ENCODE measurements at regions not wholly inside any gene's neighbourhood (a gene's known extent, or its start where the extent isn't known, plus 50 kb on each side); places are given as distances from the start of the nearest gene placed in this dataset.
"Not testable (repeated sequence)": the region's sequence is repeated elsewhere in the genome, so short reads cannot be mapped to it uniquely, and the experiment has no call there.

DNA sequence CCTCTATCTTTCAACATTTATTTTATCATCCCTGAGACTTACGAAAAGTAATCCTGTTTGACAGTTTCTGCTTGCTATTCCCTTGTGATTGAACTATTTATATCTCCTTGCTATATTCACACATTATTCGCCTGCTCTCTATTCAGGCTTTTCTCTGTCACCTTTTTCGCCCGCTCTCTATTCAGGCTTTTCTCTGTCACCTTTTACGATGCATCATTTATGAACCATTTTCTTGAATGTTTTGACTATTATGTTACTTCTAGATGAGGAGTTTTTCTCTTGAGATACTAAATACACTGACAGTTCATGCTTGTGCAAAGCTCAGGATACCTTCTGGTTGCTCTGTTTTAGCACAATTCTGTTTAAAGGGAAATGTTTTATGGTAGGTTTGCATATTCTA, 143.3 kb upstream of the VSTM2A start:
- H3K36me3 Mint-ChIP-seq = no peaks in the 10 kb centered on the region
- no peaks in the 10 kb centered on the region for H3K4me1 Mint-ChIP-seq
- no peak for DNase-seq
- no peak overlapping the region for H3K4me3 Mint-ChIP-seq
- peaks cover 9 to 11% of the 10 kb centered on the region in 2 donors for H3K9me3 Mint-ChIP-seq
- no peak overlapping the region for H3K27ac Mint-ChIP-seq
- ATAC-seq (replicated peaks) = no peak
- no peaks in the 10 kb centered on the region for H3K27me3 Mint-ChIP-seq

DNA sequence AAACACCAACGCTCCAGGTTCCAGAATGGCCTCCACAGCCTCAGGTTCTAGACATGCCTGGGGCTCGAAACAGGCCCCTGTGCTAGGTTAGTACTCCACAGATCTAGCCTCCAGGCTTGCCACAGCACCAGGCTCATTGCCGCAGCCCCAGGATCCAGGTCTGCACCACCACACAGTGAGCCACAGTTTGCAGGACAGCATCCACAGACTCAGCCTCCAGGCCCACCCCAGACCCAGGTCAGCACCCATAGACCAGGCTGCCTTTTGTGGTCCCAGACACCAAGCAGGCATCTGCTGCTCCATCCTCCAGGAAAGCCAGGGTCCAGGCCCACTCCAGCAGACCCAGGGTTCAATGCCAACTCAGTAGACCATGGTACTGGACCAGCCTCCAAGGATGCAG, 132.3 kb upstream of the VSTM2A start:
- ATAC-seq (replicated peaks) (no peak), DNase-seq (no peak)
- Mint-ChIP-seq H3K9me3 (peaks cover 18 to 19% of the 10 kb centered on the region in 2 donors), H3K36me3 (no peaks in the 10 kb centered on the region), H3K27ac (no peak overlapping the region), H3K4me3 (no peak overlapping the region), H3K4me1 (no peaks in the 10 kb centered on the region), H3K27me3 (no peaks in the 10 kb centered on the region)

DNA sequence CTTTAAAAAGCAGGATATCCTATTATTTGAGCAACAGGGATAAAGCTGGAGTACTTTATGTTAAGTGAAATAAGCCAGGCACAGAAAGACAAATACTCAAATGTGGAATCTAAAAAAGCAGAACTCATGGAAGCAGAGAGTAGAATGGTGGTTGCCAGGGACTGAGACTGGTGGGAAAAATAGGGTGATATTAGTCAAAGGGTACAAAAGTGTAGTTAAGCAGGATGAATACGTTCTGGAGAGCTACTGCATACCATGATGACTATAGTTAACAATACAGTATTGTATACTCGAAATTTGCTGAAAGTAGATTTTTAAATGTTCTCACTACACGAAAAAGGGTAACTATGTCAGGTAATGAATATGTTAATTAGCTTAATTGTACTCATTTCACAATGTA, 125.5 kb upstream of the VSTM2A start:
- Mint-ChIP-seq H3K27ac (no peak overlapping the region), H3K36me3 (no peaks in the 10 kb centered on the region), H3K27me3 (no peaks in the 10 kb centered on the region), H3K4me3 (no peak overlapping the region), H3K4me1 (no peaks in the 10 kb centered on the region), H3K9me3 (peaks cover 15 to 19% of the 10 kb centered on the region in 2 donors)
- no peak for DNase-seq
- no peak for ATAC-seq (replicated peaks)

DNA sequence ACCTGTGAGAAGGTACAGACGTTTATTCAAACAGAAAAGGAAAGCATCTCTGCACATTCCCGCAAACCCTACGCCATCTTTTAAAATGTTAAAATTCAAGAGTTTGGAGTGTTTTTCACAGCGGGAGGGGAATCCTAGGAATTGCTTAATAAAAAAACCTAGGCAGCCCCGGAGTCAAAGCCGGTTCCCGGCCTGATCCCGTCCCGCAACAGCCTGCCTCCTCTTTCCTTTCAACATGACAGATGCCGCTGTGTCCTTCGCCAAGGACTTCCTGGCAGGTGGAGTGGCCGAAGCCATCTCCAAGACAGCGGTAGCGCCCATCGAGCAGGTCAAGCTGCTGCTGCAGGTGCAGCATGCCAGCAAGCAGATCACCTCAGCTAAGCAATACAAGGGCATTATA, 123.0 kb upstream of the VSTM2A start:
- Mint-ChIP-seq H3K4me1 (no peaks in the 10 kb centered on the region), H3K36me3 (no peaks in the 10 kb centered on the region), H3K27me3 (no peaks in the 10 kb centered on the region), H3K27ac (no peak overlapping the region), H3K4me3 (no peak overlapping the region), H3K9me3 (peaks cover 9 to 11% of the 10 kb centered on the region in 2 donors)
- no peak for DNase-seq
- ATAC-seq (replicated peaks) = no peak

DNA sequence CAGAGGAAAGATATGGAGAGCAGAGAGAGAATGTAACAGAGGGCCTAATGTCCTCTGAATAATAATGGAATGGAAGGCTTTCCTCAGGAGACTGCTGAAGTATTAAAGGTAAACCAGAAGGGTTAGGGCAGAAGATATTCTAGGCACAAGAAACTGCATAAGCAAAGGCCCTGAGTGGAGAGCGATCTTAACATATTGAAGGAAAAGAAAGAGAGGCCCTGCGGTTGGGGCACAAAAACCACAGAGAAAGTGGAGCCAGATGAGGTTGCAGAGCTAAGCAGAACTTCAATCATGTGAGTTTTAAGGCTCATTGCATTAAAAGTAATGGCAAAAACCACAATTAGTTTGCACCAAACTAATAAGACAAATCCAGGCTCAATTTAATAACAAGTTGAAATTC, 115.8 kb upstream of the VSTM2A start:
- H3K4me3 Mint-ChIP-seq = no peak overlapping the region
- H3K9me3 Mint-ChIP-seq = peaks cover 5 to 11% of the 10 kb centered on the region in 2 donors
- ATAC-seq (replicated peaks) = no peak
- no peak for DNase-seq
- no peaks in the 10 kb centered on the region for H3K36me3 Mint-ChIP-seq
- H3K27ac Mint-ChIP-seq = no peak overlapping the region
- no peaks in the 10 kb centered on the region for H3K4me1 Mint-ChIP-seq
- H3K27me3 Mint-ChIP-seq = no peaks in the 10 kb centered on the region

DNA sequence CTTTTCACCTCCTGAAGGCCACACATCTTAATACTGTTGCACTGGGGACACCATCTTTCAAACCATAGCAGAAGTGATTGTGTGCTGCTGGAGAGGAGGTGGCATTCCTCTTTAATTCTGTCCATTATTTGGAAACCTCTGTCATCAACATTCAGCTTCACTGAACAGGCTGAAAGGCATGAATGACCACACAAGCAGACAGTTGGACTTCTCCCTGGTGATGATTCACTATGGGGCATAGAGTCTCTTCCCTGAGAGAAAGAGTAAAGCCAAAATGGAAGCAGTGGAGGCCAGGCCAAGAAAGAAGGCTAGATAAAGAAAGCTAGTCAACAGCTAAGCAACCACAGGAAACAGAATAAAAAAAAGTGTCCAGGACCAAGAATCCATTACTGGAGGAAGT, 113.1 kb upstream of the VSTM2A start:
- no peak overlapping the region for H3K4me3 Mint-ChIP-seq
- H3K9me3 Mint-ChIP-seq = peaks cover 9 to 11% of the 10 kb centered on the region in 2 donors
- H3K27me3 Mint-ChIP-seq = no peaks in the 10 kb centered on the region
- no peak overlapping the region for H3K27ac Mint-ChIP-seq
- ATAC-seq (replicated peaks) (no peak), DNase-seq (no peak)
- H3K4me1 Mint-ChIP-seq = no peaks in the 10 kb centered on the region
- H3K36me3 Mint-ChIP-seq = no peaks in the 10 kb centered on the region

DNA sequence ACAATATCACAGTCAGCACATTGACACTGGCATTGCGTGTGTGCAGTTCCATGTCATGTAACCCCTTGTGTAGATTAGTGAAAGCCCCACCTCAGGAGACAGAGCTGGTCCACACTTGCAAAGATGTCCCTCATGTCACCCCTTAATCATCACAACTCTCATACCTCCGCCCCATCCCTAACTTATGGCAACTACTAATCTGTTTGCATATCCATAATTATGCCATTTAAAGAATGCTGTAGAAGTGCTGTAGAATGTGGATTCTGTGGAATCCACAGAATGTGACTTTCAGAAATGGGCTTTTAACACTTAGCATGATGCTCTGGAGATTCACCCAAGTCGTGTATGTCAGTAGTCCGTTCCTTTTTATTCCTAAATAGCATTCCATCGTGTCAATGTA, 102.8 kb upstream of the VSTM2A start:
- Mint-ChIP-seq H3K27ac (no peak overlapping the region), H3K4me3 (no peak overlapping the region), H3K27me3 (no peaks in the 10 kb centered on the region), H3K4me1 (no peaks in the 10 kb centered on the region), H3K9me3 (peaks cover 12 to 17% of the 10 kb centered on the region in 2 donors), H3K36me3 (no peaks in the 10 kb centered on the region)
- ATAC-seq (replicated peaks) = no peak
- no peak for DNase-seq

DNA sequence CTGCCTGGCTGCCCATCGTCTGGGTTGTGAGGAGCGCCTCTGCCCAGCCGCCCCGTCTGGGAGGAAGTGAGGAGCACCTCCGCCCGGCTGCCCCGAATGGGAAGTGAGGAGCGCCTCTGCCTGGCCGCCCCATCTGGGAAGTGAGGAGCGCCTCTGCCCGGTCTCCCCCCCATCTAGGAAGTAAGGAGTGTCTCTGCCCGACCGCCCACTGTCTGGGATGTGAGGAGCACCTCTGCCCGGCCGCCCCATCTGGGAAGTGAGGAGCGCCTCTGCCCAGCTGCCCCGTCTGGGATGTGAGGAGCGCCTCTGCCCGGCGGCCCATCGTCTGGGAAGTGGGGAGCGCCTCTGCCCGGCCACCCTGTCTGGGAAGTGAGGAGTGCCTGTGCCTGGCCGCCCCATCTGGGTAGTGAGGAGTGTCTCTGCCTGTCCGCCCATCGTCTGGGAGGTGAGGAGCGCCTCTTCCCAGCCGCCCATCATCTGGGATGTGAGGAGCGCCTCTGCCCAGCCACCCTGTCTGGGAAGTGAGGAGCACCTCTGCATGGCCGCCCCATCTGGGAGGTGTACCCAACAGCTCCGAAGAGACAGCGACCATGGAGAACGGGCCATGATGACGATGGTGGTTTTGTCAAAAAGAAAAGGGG, 98.0 kb upstream of the VSTM2A start:
- not testable (repeated sequence) for H3K9me3 Mint-ChIP-seq, H3K27ac Mint-ChIP-seq, H3K36me3 Mint-ChIP-seq

DNA sequence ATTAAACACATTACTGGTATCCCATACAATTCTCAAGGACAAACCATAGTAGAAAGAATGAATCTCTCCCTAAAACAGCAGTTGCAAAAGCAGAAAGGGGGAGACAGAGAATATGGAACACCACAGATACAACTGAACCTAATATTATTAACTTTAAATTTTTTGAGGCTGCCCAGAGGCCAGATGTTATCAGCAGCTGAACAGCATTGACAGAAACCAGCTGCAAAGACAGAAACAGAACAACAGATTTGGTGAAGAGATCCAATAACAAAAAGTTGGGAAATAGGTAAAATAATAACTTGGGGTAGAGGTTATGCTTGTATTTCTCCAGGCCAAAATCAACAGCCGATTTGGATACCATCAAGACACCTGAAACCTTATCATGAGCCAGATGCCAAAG, 89.0 kb upstream of the VSTM2A start:
- H3K4me3 Mint-ChIP-seq; H3K27me3 Mint-ChIP-seq; ATAC-seq (replicated peaks); DNase-seq; H3K36me3 Mint-ChIP-seq; H3K27ac Mint-ChIP-seq; H3K4me1 Mint-ChIP-seq: not testable (repeated sequence)
- peaks cover 22 to 28% of the 10 kb centered on the region in 2 donors for H3K9me3 Mint-ChIP-seq

More for the DNA sequence above, 98.0 kb upstream of the VSTM2A start:
- not testable (repeated sequence) for ATAC-seq (replicated peaks); H3K4me3 Mint-ChIP-seq; H3K4me1 Mint-ChIP-seq; DNase-seq; H3K27me3 Mint-ChIP-seq

DNA sequence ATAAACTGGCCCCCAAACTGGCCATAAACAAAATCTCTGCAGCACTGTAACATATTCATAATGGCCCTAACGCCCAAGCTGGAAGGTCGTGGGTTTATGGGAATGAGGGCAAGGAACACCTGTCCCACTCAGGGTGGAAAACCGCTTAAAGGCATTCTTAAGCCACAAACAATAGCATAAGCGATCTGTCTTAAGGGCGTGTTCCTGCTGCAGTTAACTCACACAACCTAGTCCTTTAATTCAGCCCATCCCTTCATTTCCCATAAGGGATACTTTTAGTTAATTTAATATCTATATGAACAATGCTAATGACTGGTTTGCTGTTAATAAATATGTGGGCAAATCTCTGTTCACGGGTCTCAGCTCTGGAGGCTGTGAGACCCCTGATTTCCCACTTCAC, 87.5 kb upstream of the VSTM2A start:
- ATAC-seq (replicated peaks); H3K36me3 Mint-ChIP-seq; H3K4me1 Mint-ChIP-seq; H3K27ac Mint-ChIP-seq; H3K4me3 Mint-ChIP-seq; DNase-seq; H3K27me3 Mint-ChIP-seq: not testable (repeated sequence)
- H3K9me3 Mint-ChIP-seq = peaks cover 19 to 30% of the 10 kb centered on the region in 2 donors

DNA sequence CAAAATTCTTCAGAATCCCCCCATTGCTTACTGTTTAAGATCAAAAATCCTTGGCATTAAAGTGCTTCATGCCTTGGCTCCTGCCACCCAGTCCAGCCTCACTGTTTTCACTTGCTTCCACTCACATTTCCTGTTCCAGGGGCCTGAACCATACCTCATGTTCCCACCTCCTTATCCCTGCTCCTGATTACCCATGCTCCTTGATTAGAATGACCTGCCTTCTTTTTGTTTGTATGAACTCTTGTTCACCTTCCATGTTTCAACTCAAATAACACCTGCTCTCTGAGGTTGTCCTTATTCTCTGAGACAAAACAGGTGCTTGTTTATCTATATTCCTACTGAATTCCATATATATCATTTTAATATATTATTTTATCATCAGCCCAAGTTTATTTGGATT, 77.1 kb upstream of the VSTM2A start:
- Mint-ChIP-seq H3K27me3 (no peaks in the 10 kb centered on the region), H3K27ac (no peak overlapping the region), H3K4me1 (no peaks in the 10 kb centered on the region), H3K9me3 (peaks cover 4 to 8% of the 10 kb centered on the region in 2 donors), H3K36me3 (no peaks in the 10 kb centered on the region), H3K4me3 (no peak overlapping the region)
- ATAC-seq (replicated peaks) (no peak), DNase-seq (no peak)

DNA sequence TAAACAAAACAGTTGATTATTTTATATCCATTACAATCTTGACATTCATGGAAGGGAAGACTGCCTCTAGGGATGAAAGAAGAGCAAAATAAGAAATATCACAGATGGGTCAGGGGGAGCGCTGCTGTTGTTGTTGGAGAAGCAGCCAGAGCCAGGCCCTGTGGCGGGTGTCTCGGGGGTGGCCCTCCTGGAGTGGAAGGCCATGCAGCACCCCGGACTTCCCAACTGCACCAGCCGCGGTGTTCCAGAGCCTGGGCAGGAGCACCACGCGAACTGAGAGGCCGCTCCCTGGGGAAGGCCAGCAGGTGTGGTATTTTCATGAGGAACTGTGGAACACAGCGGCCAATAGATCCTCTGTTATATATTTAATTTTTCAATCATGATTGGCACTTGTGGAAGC, 72.4 kb upstream of the VSTM2A start:
- Mint-ChIP-seq H3K4me1 (no peaks in the 10 kb centered on the region), H3K4me3 (no peak overlapping the region), H3K9me3 (peaks cover 12 to 13% of the 10 kb centered on the region in 2 donors), H3K27ac (no peak overlapping the region), H3K27me3 (no peaks in the 10 kb centered on the region), H3K36me3 (no peaks in the 10 kb centered on the region)
- DNase-seq = no peak
- no peak for ATAC-seq (replicated peaks)

DNA sequence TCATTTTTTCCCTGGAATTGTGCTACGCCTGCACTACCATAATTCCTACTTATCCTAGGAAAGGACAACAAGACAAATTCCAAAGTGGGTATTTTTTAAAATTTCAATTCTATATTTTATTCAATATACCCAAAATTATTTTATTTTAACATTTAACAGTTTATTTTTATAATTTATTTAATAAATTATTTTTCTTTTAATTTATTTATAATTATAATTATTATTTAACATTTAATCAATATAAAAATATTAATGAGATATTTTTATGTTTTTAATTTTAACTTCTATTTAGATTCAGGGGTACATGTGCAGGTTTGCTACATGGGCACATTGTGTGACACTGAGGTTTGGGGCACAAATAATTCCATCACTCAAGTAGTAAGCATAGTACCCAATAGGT, 65.6 kb upstream of the VSTM2A start:
- ATAC-seq (replicated peaks) (no peak), DNase-seq (no peak)
- no peak overlapping the region for H3K4me3 Mint-ChIP-seq
- no peak overlapping the region for H3K27ac Mint-ChIP-seq
- no peaks in the 10 kb centered on the region for H3K4me1 Mint-ChIP-seq
- H3K36me3 Mint-ChIP-seq = no peaks in the 10 kb centered on the region
- no peaks in the 10 kb centered on the region for H3K27me3 Mint-ChIP-seq
- H3K9me3 Mint-ChIP-seq = peaks cover 9 to 10% of the 10 kb centered on the region in 2 donors

DNA sequence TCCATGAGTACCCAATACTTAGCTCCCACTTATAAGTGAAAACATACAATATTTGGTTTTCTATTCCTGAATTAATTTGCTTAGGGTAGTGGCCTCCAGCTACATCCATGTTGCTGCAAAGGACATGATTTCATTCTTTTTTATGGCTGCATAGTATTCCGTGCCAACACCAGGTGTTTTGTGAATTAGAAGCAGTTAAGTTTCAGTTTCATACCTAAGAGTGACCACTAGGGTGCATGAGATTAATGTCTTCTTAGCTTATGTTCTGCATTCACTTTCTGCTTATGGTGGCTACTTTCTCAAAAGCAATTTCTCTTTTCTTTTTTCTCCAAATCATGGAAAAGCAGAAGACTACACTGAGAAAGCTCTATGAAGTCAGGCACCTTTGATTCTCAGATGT, 65.1 kb upstream of the VSTM2A start:
- Mint-ChIP-seq H3K27ac (no peak overlapping the region), H3K36me3 (no peaks in the 10 kb centered on the region), H3K27me3 (no peaks in the 10 kb centered on the region), H3K4me3 (no peak overlapping the region), H3K4me1 (no peaks in the 10 kb centered on the region), H3K9me3 (peaks cover 9 to 12% of the 10 kb centered on the region in 2 donors)
- DNase-seq (no peak), ATAC-seq (replicated peaks) (no peak)

DNA sequence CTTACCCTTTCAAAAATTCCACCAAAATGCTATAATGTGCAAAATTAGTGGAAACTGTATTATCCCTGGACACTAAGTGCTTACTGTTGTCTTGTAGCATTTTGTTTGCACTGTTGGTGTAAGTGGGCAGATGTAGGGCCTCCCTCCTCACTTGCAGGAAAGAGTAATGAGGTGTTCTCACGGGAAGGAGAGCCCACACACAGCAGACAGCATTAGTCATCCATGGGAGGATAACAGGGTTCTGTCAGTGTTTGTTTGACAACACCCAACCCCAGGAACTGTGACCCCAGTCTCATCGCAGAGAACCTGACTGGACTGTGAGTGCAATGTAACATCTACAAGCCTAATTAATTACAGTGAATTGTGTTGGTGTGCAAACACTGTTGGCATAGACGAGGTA, 58.7 kb upstream of the VSTM2A start:
- Mint-ChIP-seq H3K27ac (no peak overlapping the region), H3K27me3 (no peaks in the 10 kb centered on the region), H3K4me3 (no peak overlapping the region), H3K9me3 (peaks cover 11 to 15% of the 10 kb centered on the region in 2 donors), H3K36me3 (no peaks in the 10 kb centered on the region), H3K4me1 (no peaks in the 10 kb centered on the region)
- DNase-seq (no peak), ATAC-seq (replicated peaks) (no peak)

DNA sequence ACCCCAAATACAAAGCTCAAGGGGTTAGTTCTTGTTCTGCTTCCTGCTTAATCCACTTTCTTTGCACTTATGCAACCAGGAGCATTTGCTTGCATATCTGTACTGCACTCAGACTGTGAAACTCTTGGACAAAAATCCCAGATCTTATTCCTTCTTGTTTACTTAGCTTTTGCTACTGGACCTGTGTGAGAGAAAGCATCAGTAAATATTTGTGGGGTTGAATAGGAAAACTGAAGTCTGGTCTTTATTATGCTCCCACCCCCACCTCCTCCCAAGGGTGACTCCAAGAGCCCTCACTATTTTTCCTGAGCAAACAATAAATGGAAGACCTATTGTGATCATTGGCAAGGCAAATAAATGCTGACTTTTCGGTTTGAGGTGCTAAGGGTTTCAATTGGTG, 57.1 kb upstream of the VSTM2A start:
- no peak for ATAC-seq (replicated peaks)
- DNase-seq = no peak
- no peak overlapping the region for H3K4me3 Mint-ChIP-seq

More for the DNA sequence above, 57.1 kb upstream of the VSTM2A start:
- no peaks in the 10 kb centered on the region for H3K27me3 Mint-ChIP-seq
- no peak overlapping the region for H3K27ac Mint-ChIP-seq
- H3K4me1 Mint-ChIP-seq = no peaks in the 10 kb centered on the region
- no peaks in the 10 kb centered on the region for H3K36me3 Mint-ChIP-seq
- H3K9me3 Mint-ChIP-seq = peaks cover 9 to 11% of the 10 kb centered on the region in 2 donors

Data from stimulated activated naive B cell treated with anti-CD40 and anti-IgM and Interleukin-4, amounts not matched to agents 10 μg/mL and 1 μg/mL and 100 μg/mL, for 72 hours (primary cell).